COLO668 (cell line): ENCODE measurements at regions not wholly inside any gene's neighbourhood (a gene's known extent, or its start where the extent isn't known, plus 50 kb on each side); places are given as distances from the start of the nearest gene placed in this dataset.
A peak's percentile ranks its signal among the peaks of the same experiment; 100 is the strongest.
"Not testable (repeated sequence)": the region's sequence is repeated elsewhere in the genome, so short reads cannot be mapped to it uniquely, and the experiment has no call there.

Source experiments
- DNase-seq: peaks from one replicate; lab custom pipeline; 2025; ENCODE audit not compliant: unreplicated experiment; lab: John Stamatoyannopoulos, UW

GRCh38 chr20:30295396-30295795 lies 962.1 kb upstream of the DEFB115 start:
- not testable (repeated sequence) for DNase-seq

- DNase-seq: not testable (repeated sequence)
Measured at GRCh38 chr20:30295967-30296366, 961.5 kb upstream of the DEFB115 start.

GRCh38 chr20:30297878-30298595 lies 959.4 kb upstream of the DEFB115 start:
- DNase-seq: not testable (repeated sequence)

- not testable (repeated sequence) for DNase-seq
Measured at GRCh38 chr20:30300220-30300642, 957.2 kb upstream of the DEFB115 start.

- not testable (repeated sequence) for DNase-seq
Measured at GRCh38 chr20:30302786-30303185, 954.7 kb upstream of the DEFB115 start.

- not testable (repeated sequence) for DNase-seq
Measured at GRCh38 chr20:30309938-30310337, 947.5 kb upstream of the DEFB115 start.

GRCh38 chr20:30310385-30310784 lies 947.1 kb upstream of the DEFB115 start:
- not testable (repeated sequence) for DNase-seq

GRCh38 chr20:30312220-30312619 lies 945.2 kb upstream of the DEFB115 start:
- not testable (repeated sequence) for DNase-seq

- DNase-seq: not testable (repeated sequence)
Measured at GRCh38 chr20:30313660-30314059, 943.8 kb upstream of the DEFB115 start.

GRCh38 chr20:30316063-30316462 lies 941.4 kb upstream of the DEFB115 start:
- not testable (repeated sequence) for DNase-seq

- not testable (repeated sequence) for DNase-seq
Measured at GRCh38 chr20:30316532-30317299, 940.7 kb upstream of the DEFB115 start.

- not testable (repeated sequence) for DNase-seq
Measured at GRCh38 chr20:30333744-30334143, 923.7 kb upstream of the DEFB115 start.

GRCh38 chr20:30337556-30337955 lies 919.9 kb upstream of the DEFB115 start:
- DNase-seq: not testable (repeated sequence)

- not testable (repeated sequence) for DNase-seq
Measured at GRCh38 chr20:30348932-30349331, 908.5 kb upstream of the DEFB115 start.

- not testable (repeated sequence) for DNase-seq
Measured at GRCh38 chr20:30356854-30357467, 900.5 kb upstream of the DEFB115 start.

GRCh38 chr20:30361756-30362155 lies 895.7 kb upstream of the DEFB115 start:
- not testable (repeated sequence) for DNase-seq

- not testable (repeated sequence) for DNase-seq
Measured at GRCh38 chr20:30376430-30376766, 881.1 kb upstream of the DEFB115 start.

GRCh38 chr20:30376767-30377658 lies 880.5 kb upstream of the DEFB115 start:
- peak; percentile 91 for DNase-seq

- not testable (repeated sequence) for DNase-seq
Measured at GRCh38 chr20:30378317-30378716, 879.1 kb upstream of the DEFB115 start.

GRCh38 chr20:30378721-30379120 lies 878.7 kb upstream of the DEFB115 start:
- not testable (repeated sequence) for DNase-seq

GRCh38 chr20:30384841-30385240 lies 872.6 kb upstream of the DEFB115 start:
- not testable (repeated sequence) for DNase-seq
